GM18505 (cell line): ENCODE measurements at regions not wholly inside any gene's neighbourhood (a gene's known extent, or its start where the extent isn't known, plus 50 kb on each side); places are given as distances from the start of the nearest gene placed in this dataset.
A peak's percentile ranks its signal among the peaks of the same experiment; 100 is the strongest.
"Not testable (repeated sequence)": the region's sequence is repeated elsewhere in the genome, so short reads cannot be mapped to it uniquely, and the experiment has no call there.

Experiments used
- ATAC-seq: cut with Tn5 transposase; IDR thresholded peaks from one replicate; pipeline ENCODE4 v1.9.1; 2021; ENCODE audit not compliant: unreplicated experiment
- POLR2A ChIP-seq: IDR thresholded peaks from 4 replicates; pipeline ENCODE4 v1.6.1; 2011; ENCODE audit warnings: borderline replicate concordance; ENCODE audit not compliant: insufficient read depth, insufficient read length; ENCODE audit errors: extremely low read depth

GRCh38 chr6:153984811-153985210 lies 54.2 kb upstream of the OPRM1 start:
- no peak for TF ChIP-seq POLR2A

GRCh38 chr6:153980171-153980570 lies 58.9 kb upstream of the OPRM1 start:
- no peak for ATAC-seq
- TF ChIP-seq POLR2A, result no peak

More at GRCh38 chr6:153984811-153985210, 54.2 kb upstream of the OPRM1 start:
- no peak for ATAC-seq

GRCh38 chr6:153978911-153979548 lies 60.0 kb upstream of the OPRM1 start:
- not testable (repeated sequence) for ATAC-seq

GRCh38 chr6:153976921-153977693 lies 61.9 kb upstream of the OPRM1 start:
- no peak for TF ChIP-seq POLR2A
- no peak for ATAC-seq

GRCh38 chr6:153966001-153966400 lies 73.0 kb upstream of the OPRM1 start:
- no peak for ATAC-seq
- TF ChIP-seq POLR2A, result no peak

- no peak for TF ChIP-seq POLR2A
- no peak for ATAC-seq
Observed at GRCh38 chr6:153963352-153963751, 75.7 kb upstream of the OPRM1 start.

GRCh38 chr6:153962555-153962954 lies 76.5 kb upstream of the OPRM1 start:
- no peak for ATAC-seq
- no peak for TF ChIP-seq POLR2A

- no peak for TF ChIP-seq POLR2A
- no peak for ATAC-seq
Observed at GRCh38 chr6:153960741-153961140, 78.3 kb upstream of the OPRM1 start.

- ATAC-seq, result no peak
- no peak for TF ChIP-seq POLR2A
Observed at GRCh38 chr6:153960281-153960680, 78.8 kb upstream of the OPRM1 start.

- ATAC-seq, result no peak
- no peak for TF ChIP-seq POLR2A
Observed at GRCh38 chr6:153959276-153959675, 79.8 kb upstream of the OPRM1 start.

- ATAC-seq, result no peak
- no peak for TF ChIP-seq POLR2A
Observed at GRCh38 chr6:153958860-153959259, 80.2 kb upstream of the OPRM1 start.

GRCh38 chr6:153957394-153957793 lies 81.6 kb upstream of the OPRM1 start:
- ATAC-seq, result peak; percentile 97
- TF ChIP-seq POLR2A, result no peak

GRCh38 chr6:153956808-153957207 lies 82.2 kb upstream of the OPRM1 start:
- no peak for ATAC-seq
- no peak for TF ChIP-seq POLR2A

GRCh38 chr6:153949616-153950015 lies 89.4 kb upstream of the OPRM1 start:
- ATAC-seq, result no peak
- no peak for TF ChIP-seq POLR2A
